HG02852 (cell line): ENCODE measurements at regions not wholly inside any gene's neighbourhood (a gene's known extent, or its start where the extent isn't known, plus 50 kb on each side); places are given as distances from the start of the nearest gene placed in this dataset.

ENCODE experiments used
- ATAC-seq: cut with Tn5 transposase; IDR thresholded peaks from one replicate; pipeline ENCODE4 v1.9.1; 2021; ENCODE audit warnings: mild to moderate bottlenecking, moderate library complexity; ENCODE audit not compliant: unreplicated experiment

- ATAC-seq = no peak
Observed at GRCh38 chr1:234713440-234713839, 103.5 kb upstream of the IRF2BP2 start.

DNA sequence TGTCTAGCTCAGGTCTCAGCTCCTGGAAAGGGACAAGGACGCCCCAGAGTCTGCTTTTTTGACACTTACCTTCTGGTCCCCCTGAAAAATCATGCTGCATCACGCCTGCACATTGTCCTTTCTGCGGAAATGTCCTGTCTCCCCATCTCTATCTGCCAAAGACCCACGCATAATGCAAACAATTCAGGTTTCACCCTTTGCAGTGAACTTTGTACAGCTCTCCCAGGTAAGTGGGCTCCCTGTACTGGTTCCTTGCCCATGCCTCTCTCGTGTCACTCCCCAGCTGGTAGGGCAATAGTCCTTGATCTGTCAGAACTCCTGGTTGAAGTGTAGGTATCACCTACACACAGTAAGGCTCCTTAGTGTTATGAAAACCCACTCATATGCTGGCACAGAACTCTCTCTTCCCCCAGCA is 102.9 kb upstream of the IRF2BP2 start:
- ATAC-seq = no peak

GRCh38 chr1:234710936-234711724 is 101.2 kb upstream of the IRF2BP2 start:
- ATAC-seq = no peak

DNA sequence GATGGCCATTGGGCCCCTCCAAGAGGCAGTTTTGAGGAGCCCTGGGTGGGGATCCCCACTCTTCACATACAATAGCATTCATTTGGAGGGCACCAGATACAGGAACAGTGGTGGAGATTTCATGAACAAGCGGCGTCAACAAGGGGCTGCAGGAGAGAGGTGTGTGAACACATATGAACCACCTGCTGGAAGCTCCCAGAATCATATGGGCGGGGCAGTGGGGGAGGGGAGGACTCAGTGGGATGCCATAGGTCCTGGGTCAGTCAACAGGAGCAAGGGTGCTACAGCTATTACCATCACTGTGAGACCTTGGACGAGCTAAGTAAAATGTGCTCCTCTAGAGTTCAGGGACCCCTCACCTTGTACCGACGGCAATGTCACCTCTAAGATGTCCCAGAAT is 100.4 kb upstream of the IRF2BP2 start:
- ATAC-seq = no peak

GRCh38 chr1:234709473-234710228 is 99.7 kb upstream of the IRF2BP2 start:
- no peak for ATAC-seq

GRCh38 chr1:234708700-234709395 is 98.9 kb upstream of the IRF2BP2 start:
- no peak for ATAC-seq

DNA sequence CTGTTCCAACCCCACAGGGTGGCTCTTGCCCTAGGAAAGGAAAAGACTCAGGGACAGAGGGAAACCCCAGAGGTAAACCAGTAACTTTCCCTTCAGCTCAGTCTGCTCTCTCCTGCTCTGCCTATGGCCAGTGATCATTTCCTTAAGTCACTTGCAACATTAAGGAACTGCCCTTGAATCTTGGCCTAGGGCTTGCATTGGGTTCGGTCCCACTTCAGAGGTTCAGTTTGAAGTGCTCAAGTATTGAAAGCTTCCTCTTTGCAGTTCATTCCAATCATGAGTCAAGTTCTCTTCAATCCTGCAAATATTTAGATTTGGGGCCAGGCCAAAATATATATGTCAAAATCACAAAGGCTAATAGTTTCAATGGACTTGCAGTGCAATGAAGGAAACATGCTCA is 97.7 kb upstream of the IRF2BP2 start:
- no peak for ATAC-seq

DNA sequence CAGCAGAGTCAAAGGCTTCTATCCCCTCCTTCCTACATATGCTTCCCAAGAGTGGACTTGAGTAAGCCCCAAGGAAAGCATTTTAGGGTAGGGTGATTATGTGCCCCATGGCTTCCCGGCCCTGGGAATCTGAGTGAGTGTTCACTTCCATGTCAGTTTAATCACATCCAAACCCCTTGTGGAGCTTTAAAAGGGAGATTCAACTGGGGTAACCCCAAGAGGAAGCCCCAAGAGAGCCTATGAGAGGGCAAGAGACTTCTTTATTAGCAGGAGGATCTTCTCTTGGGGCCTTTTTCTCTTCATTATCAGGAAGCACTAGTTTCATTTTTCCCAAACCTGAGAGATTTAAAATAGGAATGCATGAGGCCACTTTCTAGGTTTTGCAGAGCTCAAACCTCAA is 97.0 kb upstream of the IRF2BP2 start:
- no peak for ATAC-seq

DNA sequence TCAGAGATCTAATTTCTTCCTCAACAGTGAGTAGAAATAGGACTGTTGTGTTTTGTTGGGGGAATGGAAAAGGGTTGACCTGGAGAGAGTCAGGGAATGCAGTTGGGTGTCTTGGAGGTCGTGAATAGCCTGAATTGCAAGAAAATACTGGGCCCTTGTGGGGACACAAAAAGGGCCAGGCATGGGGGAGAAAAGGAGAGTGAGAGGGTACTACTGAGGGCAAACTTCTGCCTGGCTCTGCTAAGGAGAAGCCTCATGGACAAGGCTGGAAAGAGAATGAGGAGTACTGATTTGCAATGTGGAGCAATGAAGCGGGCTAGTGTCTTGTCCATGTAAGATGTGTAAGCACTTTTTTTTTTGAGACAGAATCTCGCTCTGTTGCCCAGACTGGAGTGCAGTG is 96.2 kb upstream of the IRF2BP2 start:
- ATAC-seq = no peak

DNA sequence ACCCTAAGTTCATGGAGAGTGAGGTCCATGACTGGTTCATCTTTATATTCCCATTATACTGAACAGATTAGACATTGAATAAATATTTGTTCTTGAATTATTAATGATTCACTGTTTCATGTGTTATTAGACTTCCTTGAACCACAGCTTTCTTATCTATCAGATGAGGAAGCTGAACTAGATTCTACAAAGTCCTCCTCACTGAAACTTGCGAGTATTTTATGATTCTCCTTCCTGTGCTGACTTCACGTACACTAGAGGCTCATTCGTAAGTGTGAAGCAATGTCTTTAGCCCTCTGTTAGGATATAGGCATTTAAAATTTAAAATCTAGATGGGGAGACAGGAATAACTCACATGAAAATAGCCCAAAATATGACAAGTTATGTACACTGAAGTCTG is 95.6 kb upstream of the IRF2BP2 start:
- ATAC-seq = no peak

- no peak for ATAC-seq
Observed at GRCh38 chr1:234704106-234704887, 94.3 kb upstream of the IRF2BP2 start.

DNA sequence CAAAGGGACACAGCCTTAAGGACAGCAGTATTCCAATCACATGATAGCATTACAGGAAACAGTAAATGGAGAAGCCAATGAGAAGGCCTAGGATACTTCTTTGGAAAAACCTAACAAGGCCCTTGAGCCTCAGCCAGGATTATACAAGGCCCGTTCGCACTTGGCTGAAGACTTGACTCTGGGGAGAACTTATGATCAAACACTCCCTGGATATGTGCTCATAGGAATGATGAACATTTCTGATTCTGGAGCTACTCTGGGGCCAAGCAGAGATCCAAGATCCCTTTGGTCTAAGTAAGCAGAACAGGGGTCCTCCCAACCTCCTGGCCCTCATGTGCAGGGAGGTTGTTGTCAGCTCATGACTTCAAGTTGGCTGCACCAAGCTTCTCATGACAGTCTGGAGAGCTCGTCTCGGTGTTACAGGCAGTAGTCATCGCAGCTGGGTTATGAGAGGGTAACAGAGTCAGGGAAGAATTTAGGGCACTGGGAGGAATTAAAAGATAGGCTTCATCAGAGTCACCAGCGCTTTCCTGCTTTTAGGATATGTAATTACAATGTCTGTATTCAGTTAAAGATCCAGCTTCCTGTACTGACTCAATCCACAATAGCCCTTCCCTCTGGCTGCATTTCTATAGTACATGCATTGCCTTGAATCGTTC is 92.5 kb upstream of the IRF2BP2 start:
- ATAC-seq = no peak

- no peak for ATAC-seq
Observed at GRCh38 chr1:234701737-234702341, 91.9 kb upstream of the IRF2BP2 start.

DNA sequence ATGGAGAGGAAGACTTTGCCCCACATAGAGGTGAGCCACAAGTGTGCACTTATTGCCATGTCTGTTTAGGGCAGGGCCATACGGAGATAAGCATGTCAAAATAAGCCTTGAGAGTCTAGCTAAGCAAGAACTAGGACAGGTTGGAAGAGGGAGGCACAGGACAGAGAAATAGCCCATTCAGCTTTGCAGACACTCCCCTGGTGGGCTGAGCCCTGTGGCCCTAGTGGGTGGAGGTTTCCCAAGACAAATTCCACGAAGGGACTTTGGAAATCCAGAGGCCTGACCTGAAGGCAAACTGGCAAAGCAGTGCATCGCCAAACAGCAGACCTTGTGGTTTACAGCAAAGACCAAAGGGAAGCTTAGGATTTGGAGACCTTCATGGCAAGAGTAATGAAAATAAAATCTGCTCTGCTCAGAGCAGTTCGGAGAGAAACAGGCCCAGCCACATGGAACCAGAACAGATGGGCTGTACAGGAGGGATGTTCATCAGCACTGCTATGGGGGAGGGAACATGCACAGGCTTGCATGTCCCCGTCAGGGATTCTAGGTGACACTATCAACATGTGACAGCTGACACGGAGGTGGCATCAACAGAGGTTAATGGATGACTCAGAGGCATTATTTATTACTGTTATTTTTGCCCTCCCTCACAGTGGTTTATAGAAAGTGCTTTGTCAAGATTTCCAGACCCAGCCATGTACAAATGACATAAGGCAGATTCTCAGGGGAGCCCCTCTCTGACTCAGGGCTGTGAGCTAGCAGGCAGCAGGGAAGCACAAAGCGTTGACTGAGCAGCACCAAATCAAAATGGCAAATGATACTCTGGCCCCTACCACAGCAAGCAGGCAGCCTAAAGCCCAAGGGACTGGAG is 90.1 kb upstream of the IRF2BP2 start:
- peak; percentile 53 for ATAC-seq

DNA sequence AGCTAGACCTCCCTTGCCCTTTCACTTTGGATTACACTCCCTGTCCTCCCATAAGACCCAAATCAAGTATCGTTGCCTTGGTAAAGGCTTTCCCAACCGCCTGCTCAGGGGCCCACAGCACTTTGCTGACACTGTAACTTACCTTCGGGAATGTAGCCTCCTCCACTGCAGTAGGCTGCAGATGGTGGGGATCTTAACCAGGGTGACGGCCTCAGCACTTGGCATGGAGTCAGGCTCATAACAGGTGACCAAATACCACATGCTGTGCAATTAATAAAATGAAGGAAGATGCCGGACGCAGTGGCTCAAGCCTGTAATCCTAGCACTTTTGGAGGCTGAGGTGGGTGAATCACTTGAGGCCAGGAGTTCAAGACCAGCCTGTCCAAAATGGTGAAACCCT is 88.7 kb upstream of the IRF2BP2 start:
- ATAC-seq = no peak

- no peak for ATAC-seq
Observed at GRCh38 chr1:234697741-234698140, 87.8 kb upstream of the IRF2BP2 start.

- no peak for ATAC-seq
Observed at GRCh38 chr1:234697015-234697414, 87.0 kb upstream of the IRF2BP2 start.

DNA sequence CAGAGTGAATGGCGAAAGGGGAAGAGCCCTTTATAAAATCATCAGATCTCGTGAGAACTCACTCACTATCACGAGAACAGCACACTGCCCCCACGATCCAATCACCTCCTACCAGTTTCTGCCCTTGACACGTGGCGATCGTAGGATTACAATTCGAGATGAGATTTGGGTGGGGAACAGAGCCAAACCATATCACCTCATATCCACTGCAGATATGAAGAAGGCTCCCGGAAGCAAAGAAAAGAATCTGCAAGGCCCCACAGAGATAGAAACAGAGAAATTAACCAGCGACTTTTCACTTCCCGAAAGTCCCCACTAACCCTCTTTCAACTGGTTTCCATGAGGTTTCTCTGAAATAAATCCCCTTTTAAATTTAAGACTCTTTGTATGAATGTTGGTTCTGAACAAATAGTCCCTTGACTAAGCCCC is 86.2 kb upstream of the IRF2BP2 start:
- peak; percentile 74 for ATAC-seq

DNA sequence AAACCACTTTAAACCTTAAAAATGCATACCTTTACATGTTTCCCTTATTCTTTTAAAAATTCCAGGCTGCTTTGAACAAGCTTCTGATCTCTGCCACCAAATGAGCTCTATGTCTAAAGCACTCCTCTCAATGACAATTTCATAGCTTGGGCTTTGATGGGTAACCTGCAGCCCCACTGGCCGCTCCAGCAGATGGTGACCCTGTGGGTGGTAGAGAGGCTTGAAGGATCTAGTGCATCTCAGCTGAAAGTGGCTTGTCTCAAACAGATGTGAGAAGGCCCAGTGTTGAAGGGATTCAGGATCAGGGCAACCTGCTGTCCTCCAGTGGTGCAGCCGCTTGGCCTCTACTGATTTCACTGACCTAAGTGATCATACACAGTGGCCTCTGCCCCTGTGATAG is 84.7 kb upstream of the IRF2BP2 start:
- ATAC-seq = no peak
